ENCODE measurements at regions not wholly inside any gene's neighbourhood (a gene's known extent, or its start where the extent isn't known, plus 50 kb on each side); places are given as distances from the start of the nearest gene placed in this dataset.

DNA sequence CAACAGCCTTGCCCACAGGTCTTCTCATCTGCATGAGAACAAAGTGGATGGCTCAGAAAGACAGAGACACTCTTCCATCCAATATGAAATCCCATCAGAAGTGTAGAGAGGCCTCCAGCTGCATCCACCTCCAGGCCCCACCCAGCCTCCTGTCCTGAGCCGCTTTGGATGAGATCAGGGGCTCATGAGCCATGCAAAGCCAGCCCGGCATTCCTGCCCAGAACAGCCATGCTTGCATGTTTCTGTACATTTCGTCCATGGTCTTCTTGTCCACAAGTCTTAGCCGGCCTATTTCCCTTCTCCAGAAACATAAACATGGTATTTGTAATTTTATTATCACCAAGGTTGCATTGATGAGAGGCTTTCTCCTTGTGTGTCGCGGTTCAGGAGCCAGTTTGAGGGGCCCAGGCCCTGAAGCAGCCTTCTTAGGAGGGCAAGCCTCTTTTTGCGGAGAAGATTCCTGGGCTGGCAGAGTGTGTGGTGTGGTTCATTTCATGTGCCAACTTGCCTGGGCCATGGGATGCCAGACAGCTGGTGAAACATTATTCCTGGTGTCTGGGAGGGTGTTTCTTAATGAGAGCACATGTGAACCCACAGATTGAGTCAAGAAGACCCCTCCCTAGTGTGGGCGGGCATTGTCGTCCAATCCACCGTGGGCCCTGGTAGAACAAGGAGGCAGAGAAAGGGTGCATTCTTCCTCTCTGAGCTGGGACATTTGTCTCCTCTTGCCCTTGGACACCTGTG is 928.9 kb downstream of the TBC1D22A start:
- no peak for DNase-seq

DNA sequence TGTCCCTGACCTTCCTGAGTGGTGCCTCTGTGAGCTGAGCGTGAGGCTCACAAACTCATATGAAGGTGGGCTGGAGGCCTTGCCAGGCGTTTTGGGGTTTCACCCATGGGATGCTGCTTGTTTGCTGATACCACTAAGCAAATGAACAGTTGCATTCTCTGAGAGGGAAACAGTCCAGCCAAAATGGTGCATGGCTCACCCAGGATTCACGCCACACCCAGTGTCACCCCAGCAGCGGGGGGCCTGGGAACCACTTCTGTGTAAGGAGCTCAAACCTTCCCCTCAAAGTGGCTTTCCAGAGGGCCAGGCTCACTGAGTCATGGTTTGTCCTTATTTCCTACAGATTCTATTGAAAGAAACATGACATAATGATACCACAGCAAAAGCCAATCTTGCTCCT is 928.1 kb downstream of the TBC1D22A start:
- DNase-seq = no peak

DNA sequence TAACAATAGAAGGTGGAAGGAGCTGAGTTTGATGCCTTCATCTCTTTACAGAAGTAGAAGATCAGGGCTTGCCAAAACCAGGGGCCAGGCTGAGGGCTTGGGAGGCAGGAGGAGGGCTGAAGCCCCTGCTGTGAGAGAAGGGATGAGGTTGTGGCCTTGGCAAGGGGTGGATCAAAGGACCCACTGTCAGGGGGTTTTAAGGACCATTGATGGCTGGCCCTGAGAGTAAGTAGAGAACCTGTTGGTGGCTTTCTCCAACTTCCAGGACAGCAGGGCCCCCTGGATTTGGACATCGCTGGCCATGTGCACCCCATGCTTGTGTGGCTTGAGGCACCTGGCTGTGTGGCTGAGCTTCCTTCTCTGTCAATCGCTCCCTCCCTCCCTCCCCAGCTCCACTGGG is 927.7 kb downstream of the TBC1D22A start:
- no peak for DNase-seq

DNA sequence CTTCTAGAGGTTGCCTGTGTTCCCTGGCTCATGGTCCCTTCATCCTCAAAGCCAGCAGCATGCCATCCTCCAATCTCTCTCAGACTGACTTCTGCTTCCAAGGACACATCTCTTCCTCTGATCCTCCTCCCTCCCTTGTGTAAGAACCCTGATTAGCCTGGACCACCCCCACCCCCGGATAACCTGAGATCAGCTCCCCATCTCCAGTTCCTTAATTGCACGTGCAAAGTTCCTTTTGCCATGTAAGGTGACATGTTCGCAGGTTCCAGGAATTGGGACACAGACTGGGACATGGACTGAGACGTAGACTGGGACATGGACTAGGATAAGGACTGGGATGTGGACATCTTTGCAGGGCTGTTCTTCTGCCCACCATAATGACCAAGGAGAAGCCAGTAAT is 925.3 kb downstream of the TBC1D22A start:
- DNase-seq = no peak

DNA sequence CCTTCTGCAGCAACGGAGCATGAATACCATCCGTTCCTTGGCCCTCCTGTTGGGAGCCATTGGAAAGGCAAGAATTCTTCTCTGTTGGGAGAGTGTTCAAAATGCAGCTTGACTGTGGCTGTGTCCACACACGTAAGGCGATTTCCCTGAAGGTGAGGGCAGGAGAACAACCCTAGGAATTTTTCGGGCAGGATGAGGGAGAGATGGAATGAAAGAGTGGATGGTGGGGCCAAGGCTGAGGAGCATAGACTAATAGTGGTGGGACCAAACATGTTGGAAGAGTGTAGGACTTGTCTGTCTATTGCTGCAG is 924.9 kb downstream of the TBC1D22A start:
- no peak for DNase-seq

DNA sequence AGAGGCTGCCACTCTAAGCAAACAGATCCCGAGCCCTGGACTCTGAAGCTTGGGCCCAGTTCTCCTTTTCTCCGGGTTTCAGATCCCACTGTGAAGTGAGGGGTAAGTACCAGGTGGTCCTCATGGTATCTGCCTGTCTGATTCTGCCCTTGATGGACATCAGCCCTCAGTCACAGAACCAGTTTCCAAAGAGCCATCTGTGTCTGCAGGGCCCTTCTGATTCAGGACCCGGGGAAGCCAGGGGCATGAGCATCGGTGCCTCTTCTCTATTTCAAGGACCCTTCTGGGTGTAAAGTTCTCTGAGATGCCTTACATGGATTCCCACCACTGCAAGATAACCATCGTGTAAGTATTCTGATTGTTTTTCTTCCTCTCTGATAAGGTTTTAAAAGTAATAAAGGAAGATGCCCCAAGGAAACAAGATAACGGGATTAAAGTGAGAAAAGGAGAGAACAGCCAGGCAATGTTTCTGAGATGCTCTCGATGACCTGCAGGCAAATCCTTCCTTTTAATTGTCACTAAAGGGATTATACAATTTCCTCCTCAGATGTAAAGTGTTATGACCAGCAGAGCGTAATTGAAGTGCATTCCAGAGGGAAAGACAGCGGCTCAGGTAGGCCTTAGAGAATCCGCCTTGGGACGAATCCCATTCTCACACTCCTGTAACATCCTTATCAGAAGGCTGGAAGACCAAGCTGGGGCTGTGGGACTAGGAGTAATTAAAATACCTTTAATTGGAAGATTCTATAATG is 924.3 kb downstream of the TBC1D22A start:
- no peak for DNase-seq

DNA sequence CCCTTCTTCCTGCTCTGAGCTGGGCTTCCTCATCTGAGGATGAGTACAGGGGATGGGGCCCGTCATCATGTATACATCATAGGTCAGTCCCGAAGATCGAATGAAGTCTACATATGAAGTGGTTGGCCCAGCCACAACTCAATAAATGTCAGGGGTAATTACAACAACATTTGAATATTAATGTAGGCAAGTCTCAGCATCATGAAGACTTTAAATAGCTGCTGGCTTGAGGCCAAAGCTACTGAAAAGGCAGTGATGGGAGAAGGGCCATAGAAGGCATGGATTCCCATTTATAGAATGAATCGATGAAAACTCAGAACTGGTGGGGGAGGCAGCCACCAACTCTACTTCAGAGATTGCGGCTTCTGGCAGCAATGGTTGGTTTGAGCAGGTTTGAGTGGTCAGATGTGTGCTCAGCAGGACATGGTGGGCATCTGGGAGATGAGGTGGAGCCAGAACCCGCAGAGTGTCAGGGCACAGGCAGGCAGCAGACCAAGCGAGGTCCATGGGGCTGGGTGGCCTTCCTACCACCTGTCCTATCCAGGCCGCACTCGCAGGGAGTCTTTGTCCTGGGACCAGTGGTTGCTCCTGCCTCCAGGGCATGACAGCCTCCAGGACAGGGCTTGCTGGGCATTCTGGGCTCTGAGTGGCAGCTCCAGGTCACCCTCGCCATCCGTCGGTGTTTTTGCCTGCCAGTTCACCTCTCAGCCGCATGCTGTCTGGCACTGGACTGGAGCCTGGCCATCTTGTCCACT is 919.1 kb downstream of the TBC1D22A start:
- DNase-seq = no peak

DNA sequence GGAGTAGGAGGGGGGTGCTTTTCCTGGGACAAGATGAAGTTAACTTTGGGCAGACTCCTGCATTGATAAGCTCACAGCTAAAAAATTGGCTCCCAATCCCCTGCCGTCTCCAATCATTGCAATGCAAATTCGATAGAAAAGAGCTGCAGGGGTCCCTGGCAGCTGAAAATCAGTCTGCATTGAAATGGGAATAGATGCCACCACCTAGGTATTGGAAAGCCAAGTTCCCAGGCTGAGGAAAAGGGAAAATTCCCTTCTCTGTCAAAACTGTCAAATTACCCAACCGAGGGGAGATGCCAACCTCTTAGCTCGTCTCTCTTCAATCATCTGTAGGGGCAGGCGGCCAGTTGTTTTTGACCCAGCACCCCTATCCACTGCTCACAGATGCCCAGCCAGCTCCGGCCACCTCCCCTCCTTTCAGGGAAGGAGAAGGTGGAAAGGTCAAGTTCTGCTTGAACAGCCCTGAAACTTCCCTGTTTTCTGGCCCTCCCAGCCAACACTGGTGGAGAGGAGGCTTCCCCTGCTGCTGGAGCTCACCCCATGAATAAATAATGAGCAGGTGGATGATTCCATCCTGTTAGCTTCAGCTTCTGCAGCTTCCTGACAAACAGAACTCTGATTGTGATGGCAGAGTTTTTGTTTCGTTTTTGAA is 916.3 kb downstream of the TBC1D22A start:
- DNase-seq = no peak

DNA sequence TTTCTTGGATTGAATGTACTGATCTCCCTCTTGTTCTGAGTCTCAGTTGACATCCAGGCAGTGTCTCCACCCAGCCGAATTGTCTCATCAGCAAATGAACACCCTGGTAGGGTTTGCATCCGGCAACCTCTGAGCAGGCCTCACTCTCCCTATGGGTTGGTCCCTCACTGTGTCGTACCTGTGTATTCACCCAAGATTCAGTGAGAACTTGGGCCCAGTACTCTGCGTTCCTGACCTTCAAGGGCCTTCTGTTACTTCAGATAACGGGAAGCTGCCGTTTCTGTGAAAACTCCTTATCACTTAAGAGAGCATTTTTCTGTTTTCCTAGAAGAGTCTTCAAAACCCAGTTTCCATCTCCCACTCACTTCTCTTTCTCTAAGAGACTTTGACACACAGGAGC is 915.6 kb downstream of the TBC1D22A start:
- DNase-seq = no peak

DNA sequence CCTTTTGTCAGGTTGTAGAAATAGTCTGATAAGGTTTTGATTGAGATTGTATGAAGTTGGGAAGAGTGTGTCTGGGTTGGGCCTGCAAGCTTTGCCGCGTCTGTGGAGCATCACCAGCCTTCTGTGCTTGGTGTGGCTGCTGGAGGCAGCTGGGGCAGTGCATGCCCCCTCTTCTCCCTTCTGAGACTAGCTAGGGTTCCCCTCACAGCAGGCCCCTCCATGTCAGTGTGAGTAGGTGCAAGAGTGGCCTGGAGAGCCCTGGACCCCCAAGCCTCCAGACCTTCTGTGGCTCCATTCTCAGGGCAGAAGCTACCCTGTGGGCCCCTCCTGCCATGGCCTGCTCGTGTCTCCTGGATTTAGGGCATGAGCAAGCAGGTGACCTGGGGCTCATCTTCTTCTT is 914.2 kb downstream of the TBC1D22A start:
- DNase-seq = no peak

DNA sequence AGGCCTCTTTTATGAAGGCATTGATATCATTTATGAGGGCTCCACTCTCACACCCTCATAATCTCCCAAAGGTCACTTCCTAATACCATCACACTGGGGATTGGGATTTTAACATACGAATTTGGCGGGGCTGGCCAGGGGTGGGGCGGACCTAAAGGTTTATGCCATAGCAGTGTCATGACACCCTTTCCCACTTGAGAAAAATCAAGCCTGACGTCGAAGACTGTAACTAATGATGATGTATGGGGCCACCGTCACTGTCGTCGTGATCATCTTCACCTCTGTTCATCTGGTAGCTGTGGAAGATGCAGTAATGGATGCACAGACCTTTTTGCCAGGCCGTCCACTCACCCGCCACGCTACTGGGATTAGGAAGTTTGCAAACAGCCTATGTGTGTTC is 912.1 kb downstream of the TBC1D22A start:
- no peak for DNase-seq

DNA sequence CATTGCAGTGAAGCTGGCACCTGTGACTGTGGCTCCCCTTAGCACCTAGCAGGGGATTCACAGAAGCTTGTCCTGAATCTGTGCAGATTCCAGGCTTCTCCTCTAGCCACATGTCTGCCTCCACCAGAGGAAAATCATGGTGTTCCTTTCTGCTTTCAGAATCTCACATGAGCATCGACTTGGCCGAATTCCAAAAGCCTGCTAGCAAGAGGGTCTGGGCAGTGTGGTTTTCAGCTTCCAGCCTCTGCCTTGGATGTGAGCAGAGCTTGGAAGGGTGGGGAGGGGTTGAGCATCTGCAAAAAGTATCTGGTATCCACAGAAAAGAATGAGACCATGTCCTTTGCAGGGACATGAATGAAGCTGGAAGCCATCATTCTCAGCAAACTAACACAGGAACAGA is 911.1 kb downstream of the TBC1D22A start:
- DNase-seq = no peak

DNA sequence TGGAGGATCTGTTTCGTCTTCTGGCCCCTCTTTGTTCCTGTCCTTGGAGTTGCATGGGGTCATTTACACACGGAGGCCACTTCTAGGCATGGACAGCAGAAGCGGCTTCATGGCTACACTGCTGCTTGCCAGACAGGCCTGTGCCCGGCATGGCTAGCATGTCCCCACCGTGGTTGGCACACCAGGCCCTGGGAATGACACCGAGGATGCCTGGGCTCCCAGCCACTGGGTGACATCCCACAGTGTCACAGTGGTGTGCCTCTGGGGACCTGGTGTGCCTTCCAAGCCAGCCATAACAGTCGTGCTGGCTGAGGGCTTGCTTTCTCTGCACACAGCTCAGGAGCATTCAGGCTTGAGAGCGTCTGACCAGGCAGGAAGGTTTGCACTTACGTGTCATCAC is 910.1 kb downstream of the TBC1D22A start:
- no peak for DNase-seq

DNA sequence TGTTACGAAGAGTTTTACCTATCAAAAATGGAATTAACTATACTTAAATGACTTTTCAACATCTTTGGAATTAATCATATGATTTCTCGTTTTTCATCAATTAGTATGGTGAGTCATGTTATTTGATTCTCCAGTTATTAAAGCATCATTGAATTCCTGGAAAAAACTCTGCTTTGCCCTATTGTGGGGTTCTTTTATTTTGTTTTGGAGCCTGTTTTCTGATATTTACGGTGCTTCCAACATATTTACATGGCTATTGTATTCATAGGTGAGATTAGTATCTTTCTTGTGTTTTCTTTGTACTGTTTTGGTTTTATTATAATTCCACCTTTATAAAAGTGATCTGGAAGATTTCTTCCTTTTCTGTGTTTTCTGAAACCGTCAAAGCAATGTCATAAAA is 902.7 kb downstream of the TBC1D22A start:
- DNase-seq = no peak

DNA sequence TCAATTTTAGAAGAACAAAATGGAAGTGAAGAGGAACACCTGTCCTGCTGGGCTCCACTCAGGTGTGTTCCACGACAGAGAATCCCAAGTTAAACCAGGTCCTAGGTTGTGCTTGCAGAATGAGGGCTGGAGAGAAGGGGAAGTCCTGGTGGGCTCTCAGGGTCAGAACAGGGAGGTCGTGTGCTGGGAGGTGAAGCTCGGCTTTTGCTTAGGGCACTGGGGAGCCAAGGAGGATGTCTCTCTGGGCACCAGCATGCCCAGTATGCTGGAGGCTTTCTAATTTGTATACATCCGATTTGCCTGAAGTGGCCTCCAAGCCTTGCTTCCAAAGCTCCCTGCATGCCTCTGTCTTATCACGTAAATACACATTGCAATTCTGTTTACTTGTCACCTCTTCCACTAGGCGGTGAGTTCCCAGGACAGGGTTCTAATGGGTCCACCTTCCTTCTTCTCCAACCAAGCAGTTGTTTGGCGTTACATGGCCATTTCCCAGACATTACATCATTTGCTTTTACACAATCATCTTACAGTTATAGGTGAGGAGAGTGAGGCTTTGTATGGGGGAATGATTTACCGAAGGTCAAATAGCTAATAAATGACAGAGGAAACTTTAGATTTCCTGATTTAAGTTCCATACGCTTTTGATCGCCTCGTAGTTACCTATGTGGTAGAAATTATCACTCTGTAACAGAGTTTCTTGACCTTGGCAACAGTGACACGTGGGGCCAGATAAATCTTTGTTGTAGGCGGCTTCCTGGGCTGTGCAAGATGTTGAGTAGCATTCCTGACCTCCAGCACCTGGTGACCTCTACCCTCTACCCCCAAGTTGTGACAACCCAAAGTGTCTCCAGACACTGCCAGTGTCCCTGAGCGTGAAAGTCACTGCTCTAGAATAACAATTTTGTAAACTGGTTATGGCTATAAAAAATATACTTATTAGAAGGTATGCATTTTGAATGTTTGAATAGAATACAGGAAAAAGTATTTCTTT is 901.5 kb downstream of the TBC1D22A start:
- DNase-seq = no peak

DNA sequence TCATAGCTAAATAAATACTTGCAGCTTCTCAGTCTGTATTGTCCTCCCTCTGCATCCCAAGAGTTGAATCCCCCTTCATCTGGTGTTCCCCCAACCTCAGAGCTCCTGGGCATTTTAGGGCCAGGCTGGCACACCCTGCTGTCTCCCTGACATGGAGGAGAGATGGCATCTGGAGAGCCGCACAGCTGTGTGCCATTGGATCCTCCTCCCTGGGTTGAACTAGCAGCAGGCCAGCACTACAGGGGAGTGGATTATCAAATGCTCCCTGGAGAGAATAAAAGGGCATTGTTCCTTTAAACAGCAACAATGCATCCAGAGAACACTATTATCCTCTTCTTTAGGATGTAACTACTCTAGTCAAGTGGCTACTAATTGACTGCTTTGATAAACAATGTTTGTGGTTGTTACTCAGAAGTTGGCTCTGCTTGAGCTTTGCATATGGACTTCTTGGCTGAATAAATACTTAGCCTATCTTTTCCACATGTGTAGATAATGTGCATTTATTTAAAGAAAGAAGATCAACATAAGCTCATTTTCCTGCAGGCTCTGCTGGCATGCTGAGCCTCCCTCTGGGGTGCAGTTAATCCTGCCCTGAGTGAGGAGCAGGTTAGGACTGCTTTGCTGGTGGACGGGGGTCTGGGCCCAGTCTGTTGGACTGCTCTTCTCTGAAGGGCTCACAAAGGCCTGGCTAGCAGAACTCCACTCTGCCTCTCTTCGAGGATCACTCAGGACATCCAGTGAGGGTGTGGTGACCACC is 897.2 kb downstream of the TBC1D22A start:
- no peak for DNase-seq

DNA sequence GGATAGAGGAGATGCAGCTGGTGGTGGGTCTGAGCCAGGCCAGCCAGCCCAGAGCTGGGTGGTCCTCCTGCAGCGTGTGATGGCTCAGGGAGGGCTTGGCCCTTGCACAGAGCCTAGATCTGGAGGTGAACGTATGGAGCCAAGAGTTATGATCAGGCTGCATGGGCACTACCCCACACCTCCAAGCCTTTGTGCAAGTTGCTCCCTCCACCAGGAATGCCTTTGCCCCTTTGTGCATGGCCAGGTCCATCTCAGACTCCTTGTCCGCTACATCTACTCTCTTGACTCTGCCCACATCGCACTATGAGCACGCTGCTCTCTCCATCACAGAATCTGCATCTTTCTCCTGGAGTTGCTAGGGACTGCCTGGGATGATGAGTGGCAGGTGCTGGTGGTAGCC is 895.7 kb downstream of the TBC1D22A start:
- DNase-seq = no peak

DNA sequence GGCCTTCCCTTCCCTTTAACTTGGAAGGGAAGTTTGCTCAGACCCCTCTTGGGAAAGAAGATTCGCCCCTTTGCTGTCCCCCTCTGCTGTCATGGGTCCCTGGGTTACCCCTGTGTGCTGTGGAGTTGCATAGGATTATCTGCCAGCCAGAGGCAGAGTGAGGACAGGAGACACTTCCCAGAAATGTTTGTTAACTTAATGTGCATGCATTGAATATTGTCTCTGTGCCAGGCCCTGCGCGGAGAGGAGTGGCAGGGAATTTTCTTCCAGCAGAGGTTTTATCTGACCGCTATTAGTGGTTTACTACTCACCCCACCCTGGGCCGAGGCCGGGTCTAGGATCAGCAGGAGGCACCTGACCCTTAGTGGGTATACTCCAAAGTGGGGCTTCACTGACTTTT is 894.8 kb downstream of the TBC1D22A start:
- DNase-seq = no peak

DNA sequence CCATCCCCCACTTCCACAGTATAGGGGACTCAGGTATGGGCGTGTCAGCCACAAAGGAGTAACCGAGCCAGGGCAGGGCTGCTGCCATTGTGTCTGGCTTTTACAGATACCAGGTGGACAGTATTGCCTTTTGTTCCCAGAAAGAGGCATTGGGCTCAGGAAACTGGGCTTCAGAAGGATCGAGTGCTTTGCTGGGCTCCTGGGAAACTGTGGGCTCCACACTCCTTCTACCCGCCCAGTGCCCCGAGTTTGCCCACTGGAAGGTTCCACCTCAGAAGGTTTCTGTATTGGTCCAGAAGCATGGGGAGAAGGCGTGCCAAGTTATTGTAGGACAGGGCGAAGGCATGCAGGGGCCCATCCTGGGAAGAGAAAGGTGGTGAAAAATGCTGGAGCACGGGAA is 894.4 kb downstream of the TBC1D22A start:
- no peak for DNase-seq

DNA sequence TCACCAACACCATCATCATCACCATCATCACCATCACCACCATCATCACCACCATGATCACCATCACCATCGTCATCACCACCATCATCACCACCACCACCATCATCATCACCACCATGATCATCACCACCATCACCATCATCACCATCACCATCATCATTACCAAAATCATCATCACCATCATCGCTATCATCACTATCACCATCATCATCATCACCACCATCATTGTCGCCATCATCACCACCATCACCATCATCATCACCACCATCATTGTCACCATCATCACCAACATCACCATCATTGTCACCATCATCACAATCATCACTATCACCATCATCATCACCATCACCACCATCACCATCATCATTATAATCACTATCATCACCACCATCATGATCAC is 893.5 kb downstream of the TBC1D22A start:
- no peak for DNase-seq

DNA sequence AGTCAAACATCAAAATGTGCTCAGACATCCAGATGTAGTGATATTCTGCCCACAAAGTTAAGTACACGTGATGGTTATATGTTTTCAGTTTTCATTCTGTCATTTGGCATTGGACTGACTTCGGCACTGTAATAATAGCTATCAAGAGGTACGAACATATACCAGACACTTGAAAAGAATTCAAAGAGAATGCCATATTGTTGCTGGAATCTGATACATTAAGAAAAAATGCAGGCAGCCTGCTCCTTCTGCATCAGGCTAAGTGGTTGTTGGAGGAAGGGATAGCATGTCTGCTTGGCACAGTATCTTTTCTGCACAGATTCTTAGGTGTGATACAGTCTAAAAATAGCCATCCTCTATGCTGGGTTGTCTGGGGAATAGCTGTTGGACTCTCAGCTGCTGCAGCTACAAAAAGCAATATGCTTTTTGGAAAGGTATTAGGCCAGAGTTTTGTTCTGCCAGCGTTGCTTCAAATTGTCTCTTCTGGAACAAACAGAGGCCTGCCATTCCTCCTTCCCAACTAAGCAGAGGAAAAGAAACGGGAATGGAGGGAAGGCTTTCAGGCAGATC is 892.6 kb downstream of the TBC1D22A start:
- no peak for DNase-seq
